CD8-positive, alpha-beta memory T cell (primary cell): ENCODE measurements at regions not wholly inside any gene's neighbourhood (a gene's known extent, or its start where the extent isn't known, plus 50 kb on each side); places are given as distances from the start of the nearest gene placed in this dataset.
"Not testable (repeated sequence)": the region's sequence is repeated elsewhere in the genome, so short reads cannot be mapped to it uniquely, and the experiment has no call there.

Experiments
- CTCF ChIA-PET: fragments of 350-600 bp; sonication (Branson Sonifier 250); formaldehyde crosslinking; loops from one replicate; lab custom pipeline; 2021; ENCODE audit warnings: antibody characterized with exemption; lab: Charles Lee
- POLR2A ChIA-PET: fragments of 350-600 bp; sonication (Branson Sonifier 250); formaldehyde crosslinking; loops from one replicate; lab custom pipeline; 2021; ENCODE audit warnings: antibody characterized with exemption; lab: Charles Lee
- DNase-seq, 5 donors: peaks; one replicate each; pipeline versions ENCODE4 v3.0.0 to v3.0.0-alpha.2; 2020 to 2022; ENCODE audit warnings: mixed read lengths in 1 of 5
- H3K27ac ChIP-seq: one replicate; pipeline ENCODE4 v1.7.0; 2013; ENCODE audit warnings: low read depth, mild to moderate bottlenecking, low read length, moderate library complexity
- H3K27me3 ChIP-seq: 2 replicates; pipeline ENCODE4 v1.7.0; 2013; ENCODE audit warnings: low read length, mild to moderate bottlenecking; ENCODE audit not compliant: insufficient read depth, poor library complexity, severe bottlenecking
- H3K36me3 ChIP-seq: 2 replicates; pipeline ENCODE4 v1.7.0; 2013; ENCODE audit warnings: mild to moderate bottlenecking, low read length, moderate library complexity; ENCODE audit not compliant: insufficient read depth
- H3K4me1 ChIP-seq: 2 replicates; pipeline ENCODE4 v1.7.0; 2013; ENCODE audit warnings: mild to moderate bottlenecking, low read length, moderate library complexity; ENCODE audit not compliant: insufficient read depth
- H3K4me3 ChIP-seq: 2 replicates; pipeline ENCODE4 v1.7.0; 2013; ENCODE audit warnings: mild to moderate bottlenecking, low read length
- H3K9me3 ChIP-seq: 2 replicates; pipeline ENCODE4 v1.7.0; 2013; ENCODE audit warnings: mild to moderate bottlenecking, low read length
- H3K27ac Mint-ChIP-seq, 8 donors: one replicate each; pipeline ENCODE4 v1.8.0; 2020 to 2021; ENCODE audit warnings: mixed read lengths in 8 of 8, mild to moderate bottlenecking in 6 of 8, inconsistent platforms in 3 of 8, moderate library complexity in 3 of 8
- H3K27me3 Mint-ChIP-seq, 2 donors: one replicate each; pipeline ENCODE4 v1.8.0; 2020 to 2021; ENCODE audit warnings: mixed read lengths in 2 of 2, mild to moderate bottlenecking in 1 of 2, moderate library complexity in 1 of 2
- H3K36me3 Mint-ChIP-seq, 3 donors: one replicate each; pipeline ENCODE4 v1.8.0; 2020 to 2021; ENCODE audit warnings: mixed read lengths in 3 of 3, inconsistent platforms in 1 of 3, mild to moderate bottlenecking in 1 of 3
- H3K4me1 Mint-ChIP-seq, 3 donors: one replicate each; pipeline ENCODE4 v1.8.0; 2020 to 2021; ENCODE audit warnings: mixed read lengths in 3 of 3, inconsistent platforms in 1 of 3, mild to moderate bottlenecking in 1 of 3
- H3K4me3 Mint-ChIP-seq, 7 donors: one replicate each; pipeline ENCODE4 v1.8.0; 2020 to 2021; ENCODE audit warnings: mixed read lengths in 7 of 7, mild to moderate bottlenecking in 6 of 7, moderate library complexity in 4 of 7, inconsistent platforms in 2 of 7
- H3K9me3 Mint-ChIP-seq, 5 donors: one replicate each; pipeline ENCODE4 v1.8.0; 2020 to 2022; ENCODE audit warnings: mixed read lengths in 5 of 5, mild to moderate bottlenecking in 3 of 5, moderate library complexity in 2 of 5, inconsistent platforms in 1 of 5

- no peaks in the 10 kb centered on the region for H3K36me3 Mint-ChIP-seq
- H3K27me3 ChIP-seq: no peaks in the 10 kb centered on the region
- no peaks in the 10 kb centered on the region for H3K9me3 ChIP-seq
- ChIA-PET POLR2A (no interaction called here), CTCF (no interaction called here)
- H3K36me3 ChIP-seq: no peaks in the 10 kb centered on the region
- H3K4me1 Mint-ChIP-seq: no peaks in the 10 kb centered on the region
- no peaks in the 10 kb centered on the region for H3K4me1 ChIP-seq
- H3K4me3 ChIP-seq: no peak overlapping the region
- DNase-seq: no peak
- H3K27me3 Mint-ChIP-seq: no peaks in the 10 kb centered on the region
- H3K27ac Mint-ChIP-seq: peak overlapping the region in 1 of 8 donors; percentile 50
- no peak overlapping the region for H3K27ac ChIP-seq
- peaks cover 0 to 2% (median 0%) of the 10 kb centered on the region in 5 donors for H3K9me3 Mint-ChIP-seq
- H3K4me3 Mint-ChIP-seq: no peak overlapping the region
These were observed 422.2 kb upstream of the MTPN start for GRCh38 chr7:136399385-136399784.

GRCh38 chr7:136392856-136393255, 415.7 kb upstream of the MTPN start:
- Mint-ChIP-seq H3K9me3 (peaks cover 0 to 2% (median 0%) of the 10 kb centered on the region in 5 donors), H3K36me3 (no peaks in the 10 kb centered on the region), H3K27ac (no peak overlapping the region), H3K27me3 (peaks cover 0 to 2% of the 10 kb centered on the region in 2 donors), H3K4me1 (no peaks in the 10 kb centered on the region), H3K4me3 (no peak overlapping the region)
- Histone ChIP-seq H3K27me3 (no peaks in the 10 kb centered on the region), H3K4me1 (no peaks in the 10 kb centered on the region), H3K36me3 (no peaks in the 10 kb centered on the region), H3K27ac (no peak overlapping the region), H3K4me3 (no peak overlapping the region), H3K9me3 (no peaks in the 10 kb centered on the region)
- POLR2A ChIA-PET: no interaction called here
- CTCF ChIA-PET: no interaction called here
- DNase-seq: no peak

GRCh38 chr7:136391371-136391770, 414.2 kb upstream of the MTPN start:
- H3K27ac Mint-ChIP-seq: no peak overlapping the region
- POLR2A ChIA-PET: no interaction called here
- no peaks in the 10 kb centered on the region for H3K4me1 Mint-ChIP-seq
- H3K4me3 Mint-ChIP-seq: no peak overlapping the region
- no peak overlapping the region for H3K4me3 ChIP-seq
- H3K36me3 ChIP-seq: no peaks in the 10 kb centered on the region
- no peaks in the 10 kb centered on the region for H3K27me3 ChIP-seq
- peaks cover 0 to 2% of the 10 kb centered on the region in 2 donors for H3K27me3 Mint-ChIP-seq
- no peaks in the 10 kb centered on the region for H3K4me1 ChIP-seq
- H3K9me3 Mint-ChIP-seq: peaks cover 0 to 2% (median 0%) of the 10 kb centered on the region in 5 donors
- no peaks in the 10 kb centered on the region for H3K9me3 ChIP-seq
- no peak overlapping the region for H3K27ac ChIP-seq
- DNase-seq: no peak
- H3K36me3 Mint-ChIP-seq: no peaks in the 10 kb centered on the region
- CTCF ChIA-PET: no interaction called here

GRCh38 chr7:136389933-136390332, 412.8 kb upstream of the MTPN start:
- no peaks in the 10 kb centered on the region for H3K36me3 ChIP-seq
- H3K27me3 ChIP-seq: no peaks in the 10 kb centered on the region
- CTCF ChIA-PET: no interaction called here
- POLR2A ChIA-PET: no interaction called here
- no peaks in the 10 kb centered on the region for H3K4me1 ChIP-seq
- H3K4me3 ChIP-seq: no peak overlapping the region
- H3K27me3 Mint-ChIP-seq: peaks cover 0 to 2% of the 10 kb centered on the region in 2 donors
- no peaks in the 10 kb centered on the region for H3K4me1 Mint-ChIP-seq
- no peaks in the 10 kb centered on the region for H3K36me3 Mint-ChIP-seq
- H3K4me3 Mint-ChIP-seq: no peak overlapping the region
- DNase-seq: no peak
- H3K9me3 ChIP-seq: no peaks in the 10 kb centered on the region
- no peak overlapping the region for H3K27ac ChIP-seq
- peaks cover 0 to under 1% (median 0%) of the 10 kb centered on the region in 5 donors for H3K9me3 Mint-ChIP-seq
- no peak overlapping the region for H3K27ac Mint-ChIP-seq

DNA sequence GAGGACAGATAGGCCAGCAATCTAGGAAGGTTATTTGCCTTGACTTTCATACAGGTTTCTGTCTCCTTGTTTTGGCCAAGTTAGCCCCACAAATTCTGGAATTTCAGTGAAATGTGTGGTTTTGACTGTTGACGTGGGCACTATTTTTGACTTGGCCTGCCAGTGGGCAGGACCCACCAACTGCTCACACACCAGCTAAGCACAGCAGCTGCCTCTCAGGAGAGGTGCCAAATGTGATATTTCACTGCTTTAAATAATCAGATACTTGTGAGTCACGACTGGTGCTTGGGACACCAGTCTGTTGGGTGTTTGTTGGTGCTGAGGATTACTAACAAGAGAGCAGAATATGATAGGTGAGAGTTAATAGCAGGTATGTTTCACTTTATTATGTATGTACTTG, 409.7 kb upstream of the MTPN start:
- peaks cover 0 to 2% (median 0%) of the 10 kb centered on the region in 5 donors for H3K9me3 Mint-ChIP-seq
- POLR2A ChIA-PET: no interaction called here
- Histone ChIP-seq H3K27me3 (no peaks in the 10 kb centered on the region), H3K4me3 (no peak overlapping the region), H3K4me1 (no peaks in the 10 kb centered on the region), H3K27ac (no peak overlapping the region), H3K36me3 (no peaks in the 10 kb centered on the region), H3K9me3 (no peaks in the 10 kb centered on the region)
- CTCF ChIA-PET: no interaction called here
- H3K27me3 Mint-ChIP-seq: no peaks in the 10 kb centered on the region
- H3K27ac Mint-ChIP-seq: no peak overlapping the region
- no peak for DNase-seq
- H3K4me3 Mint-ChIP-seq: no peak overlapping the region
- no peaks in the 10 kb centered on the region for H3K4me1 Mint-ChIP-seq
- H3K36me3 Mint-ChIP-seq: no peaks in the 10 kb centered on the region

DNA sequence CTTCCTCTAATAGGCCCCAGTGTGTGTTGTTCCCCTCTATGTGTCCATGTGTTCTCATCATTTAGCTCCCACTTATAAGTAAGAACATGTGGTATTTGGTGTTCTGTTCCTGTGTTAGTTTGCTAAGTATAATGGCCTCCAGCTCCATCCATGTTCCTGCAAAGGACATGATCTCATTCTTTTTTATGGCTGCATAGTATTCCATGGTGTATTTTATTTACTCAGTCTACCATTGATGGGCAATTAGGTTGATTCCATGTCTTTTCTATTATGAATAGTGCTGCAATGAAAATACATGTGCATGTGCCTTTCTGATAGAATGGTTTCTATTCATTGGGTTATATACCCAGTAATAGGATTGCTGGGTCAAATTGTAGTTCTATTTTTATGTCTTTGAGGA, 394.2 kb upstream of the MTPN start:
- H3K27ac ChIP-seq, H3K27ac Mint-ChIP-seq, H3K4me1 Mint-ChIP-seq, H3K4me1 ChIP-seq, POLR2A ChIA-PET, H3K36me3 Mint-ChIP-seq, DNase-seq, H3K9me3 Mint-ChIP-seq, H3K4me3 Mint-ChIP-seq, H3K27me3 ChIP-seq, H3K4me3 ChIP-seq, H3K9me3 ChIP-seq, CTCF ChIA-PET, H3K27me3 Mint-ChIP-seq, H3K36me3 ChIP-seq: not testable (repeated sequence)

GRCh38 chr7:136370137-136370536, 393.0 kb upstream of the MTPN start:
- Mint-ChIP-seq H3K4me1 (no peaks in the 10 kb centered on the region), H3K27ac (no peak overlapping the region), H3K9me3 (peaks cover 0 to 8% (median 2%) of the 10 kb centered on the region in 5 donors), H3K27me3 (no peaks in the 10 kb centered on the region), H3K36me3 (no peaks in the 10 kb centered on the region), H3K4me3 (no peak overlapping the region)
- CTCF ChIA-PET: no interaction called here
- Histone ChIP-seq H3K4me1 (no peaks in the 10 kb centered on the region), H3K27ac (no peak overlapping the region), H3K4me3 (no peak overlapping the region), H3K9me3 (no peaks in the 10 kb centered on the region), H3K36me3 (no peaks in the 10 kb centered on the region), H3K27me3 (no peaks in the 10 kb centered on the region)
- DNase-seq: no peak
- POLR2A ChIA-PET: no interaction called here

DNA sequence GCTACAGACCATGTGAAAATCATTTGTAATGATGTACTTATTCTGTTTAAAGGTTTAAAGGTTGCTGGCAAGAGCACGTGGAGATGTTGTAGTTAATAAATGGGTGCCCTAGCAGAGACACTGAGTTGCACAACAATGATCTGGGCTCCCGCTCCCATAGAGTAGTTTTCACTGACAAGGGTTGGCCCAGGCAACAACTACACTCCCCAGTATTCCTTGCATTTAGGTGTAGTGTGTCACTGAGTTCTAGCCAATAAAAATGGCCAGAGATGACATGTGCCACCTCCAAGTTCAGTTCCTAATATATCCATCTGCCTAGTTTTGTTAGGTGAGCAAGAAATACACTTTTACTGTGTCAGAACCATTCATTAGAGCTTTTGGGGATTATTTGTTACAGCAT, 392.1 kb upstream of the MTPN start:
- ChIA-PET POLR2A (no interaction called here), CTCF (no interaction called here)
- Histone ChIP-seq H3K4me1 (no peaks in the 10 kb centered on the region), H3K9me3 (no peaks in the 10 kb centered on the region), H3K4me3 (no peak overlapping the region), H3K27me3 (no peaks in the 10 kb centered on the region), H3K27ac (no peak overlapping the region), H3K36me3 (no peaks in the 10 kb centered on the region)
- Mint-ChIP-seq H3K9me3 (peaks cover 0 to 8% (median 2%) of the 10 kb centered on the region in 5 donors), H3K36me3 (no peaks in the 10 kb centered on the region), H3K4me3 (no peak overlapping the region), H3K4me1 (no peaks in the 10 kb centered on the region), H3K27ac (no peak overlapping the region), H3K27me3 (no peaks in the 10 kb centered on the region)
- DNase-seq: no peak

- Histone ChIP-seq H3K4me3 (no peak overlapping the region), H3K27me3 (no peaks in the 10 kb centered on the region), H3K9me3 (no peaks in the 10 kb centered on the region), H3K4me1 (no peaks in the 10 kb centered on the region), H3K27ac (no peak overlapping the region), H3K36me3 (no peaks in the 10 kb centered on the region)
- CTCF ChIA-PET: no interaction called here
- Mint-ChIP-seq H3K9me3 (peaks cover 4 to 25% (median 13%) of the 10 kb centered on the region in 5 donors), H3K4me3 (no peak overlapping the region), H3K4me1 (no peaks in the 10 kb centered on the region), H3K36me3 (no peaks in the 10 kb centered on the region), H3K27me3 (no peaks in the 10 kb centered on the region), H3K27ac (no peak overlapping the region)
- POLR2A ChIA-PET: no interaction called here
- DNase-seq: no peak
These were observed 382.3 kb upstream of the MTPN start for GRCh38 chr7:136359333-136359903.
